ENCODE measurements at regions not wholly inside any gene's neighbourhood (a gene's known extent, or its start where the extent isn't known, plus 50 kb on each side); places are given as distances from the start of the nearest gene placed in this dataset.

DNA sequence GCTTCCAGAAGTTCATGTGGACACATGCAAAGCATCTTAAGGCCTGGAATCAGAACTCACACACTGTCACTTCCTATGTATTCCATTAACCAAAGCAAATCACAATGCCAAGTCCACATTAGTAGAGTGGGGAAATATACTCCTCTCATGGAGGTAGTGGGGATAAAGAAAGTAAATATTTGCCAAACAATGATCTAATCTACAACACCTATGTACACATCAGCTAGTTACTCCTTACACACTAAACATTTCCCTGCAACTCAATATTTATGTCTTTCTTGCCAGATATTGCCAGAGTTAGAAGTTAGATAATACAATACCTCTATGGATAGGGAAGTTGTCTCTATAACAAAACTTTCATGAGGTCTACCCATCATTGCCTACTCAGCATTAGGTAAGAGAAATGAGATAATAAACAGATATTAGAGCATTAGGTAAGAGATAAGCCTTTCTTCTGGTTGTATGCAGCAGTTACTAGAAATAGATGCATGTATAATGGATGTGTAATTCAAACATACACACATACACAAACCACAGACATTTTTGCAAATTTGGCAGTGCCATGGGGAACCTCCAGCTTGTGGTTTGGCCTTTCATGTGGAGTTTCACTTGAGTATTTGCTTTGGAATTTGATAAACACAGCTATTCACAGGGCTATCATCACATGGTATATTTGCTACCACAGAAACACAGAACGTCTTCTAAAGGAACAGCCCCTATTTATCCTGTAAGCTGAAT lies 196.5 kb downstream of the TLE1 start:
- Histone ChIP-seq H3K4me3 (ENCODE audit: low read length) (no peak overlapping the region), H3K27ac (ENCODE audit: low read depth in 1 of 2, low read length in 2 of 2) (no peak overlapping the region), H3K36me3 (ENCODE audit: insufficient read depth, low read length) (no peaks in the 10 kb centered on the region), H3K27me3 (ENCODE audit: control insufficient read depth in 1 of 2, insufficient read depth in 2 of 2, low read length in 2 of 2) (no peaks in the 10 kb centered on the region), H3K9me3 (ENCODE audit: control insufficient read depth in 1 of 2, insufficient read depth in 1 of 2, low read length in 2 of 2) (peaks cover 0 to 9% of the 10 kb centered on the region in 2 experiments), H3K4me1 (ENCODE audit: insufficient read depth, low read length) (no peaks in the 10 kb centered on the region)
- intact Hi-C loops (cut with DNase I, micrococcal nuclease) = no loop called here
- ATAC-seq (ENCODE audit: poor library complexity) = no peak
- ChIA-PET POLR2A (no interaction called here), CTCF (no interaction called here)
- no peaks in the 10 kb centered on the region for H3K9me3 Mint-ChIP-seq
- DNase-seq = no peak
- H3K4me3 Mint-ChIP-seq = no peak overlapping the region
- no peaks in the 10 kb centered on the region for H3K27me3 Mint-ChIP-seq
- H3K4me1 Mint-ChIP-seq (ENCODE audit: low read depth) = no peaks in the 10 kb centered on the region
- H3K36me3 Mint-ChIP-seq (ENCODE audit: low read depth) = no peaks in the 10 kb centered on the region
- TF ChIP-seq CTCF (IDR thresholded peaks at IDR 0.05) = no peak
- no peak overlapping the region for H3K27ac Mint-ChIP-seq

- no peak for ATAC-seq (ENCODE audit: poor library complexity)
- Mint-ChIP-seq H3K27me3 (no peaks in the 10 kb centered on the region), H3K27ac (no peak overlapping the region), H3K4me3 (no peak overlapping the region), H3K36me3 (ENCODE audit: low read depth) (no peaks in the 10 kb centered on the region), H3K4me1 (ENCODE audit: low read depth) (no peaks in the 10 kb centered on the region), H3K9me3 (no peaks in the 10 kb centered on the region)
- Histone ChIP-seq H3K4me3 (ENCODE audit: low read length) (no peak overlapping the region), H3K36me3 (ENCODE audit: insufficient read depth, low read length) (no peaks in the 10 kb centered on the region), H3K27me3 (ENCODE audit: control insufficient read depth in 1 of 2, insufficient read depth in 2 of 2, low read length in 2 of 2) (no peaks in the 10 kb centered on the region), H3K4me1 (ENCODE audit: insufficient read depth, low read length) (no peaks in the 10 kb centered on the region), H3K27ac (ENCODE audit: low read depth in 1 of 2, low read length in 2 of 2) (no peak overlapping the region), H3K9me3 (ENCODE audit: control insufficient read depth in 1 of 2, insufficient read depth in 1 of 2, low read length in 2 of 2) (peaks cover 0 to 9% of the 10 kb centered on the region in 2 experiments)
- intact Hi-C loops (cut with DNase I, micrococcal nuclease) = no loop called here
- ChIA-PET CTCF (no interaction called here), POLR2A (no interaction called here)
- no peak for TF ChIP-seq CTCF (IDR thresholded peaks at IDR 0.05)
- DNase-seq = no peak
Measured at GRCh38 chr9:81490605-81491331, 198.6 kb downstream of the TLE1 start.

GRCh38 chr9:81489046-81489445 lies 200.3 kb downstream of the TLE1 start:
- ChIA-PET CTCF (no interaction called here), POLR2A (no interaction called here)
- Histone ChIP-seq H3K4me3 (ENCODE audit: low read length) (no peak overlapping the region), H3K36me3 (ENCODE audit: insufficient read depth, low read length) (no peaks in the 10 kb centered on the region), H3K4me1 (ENCODE audit: insufficient read depth, low read length) (no peaks in the 10 kb centered on the region), H3K9me3 (ENCODE audit: control insufficient read depth in 1 of 2, insufficient read depth in 1 of 2, low read length in 2 of 2) (peaks cover 0 to 9% of the 10 kb centered on the region in 2 experiments), H3K27ac (ENCODE audit: low read depth in 1 of 2, low read length in 2 of 2) (no peak overlapping the region), H3K27me3 (ENCODE audit: control insufficient read depth in 1 of 2, insufficient read depth in 2 of 2, low read length in 2 of 2) (no peaks in the 10 kb centered on the region)
- Mint-ChIP-seq H3K36me3 (ENCODE audit: low read depth) (no peaks in the 10 kb centered on the region), H3K4me1 (ENCODE audit: low read depth) (no peaks in the 10 kb centered on the region), H3K9me3 (no peaks in the 10 kb centered on the region), H3K4me3 (no peak overlapping the region), H3K27me3 (no peaks in the 10 kb centered on the region), H3K27ac (no peak overlapping the region)
- no peak for TF ChIP-seq CTCF (IDR thresholded peaks at IDR 0.05)
- intact Hi-C loops (cut with DNase I, micrococcal nuclease) = no loop called here
- no peak for DNase-seq
- ATAC-seq (ENCODE audit: poor library complexity) = no peak

Measured in CD4-positive, alpha-beta T cell (primary cell).